GM20431 (cell line): ENCODE measurements at regions not wholly inside any gene's neighbourhood (a gene's known extent, or its start where the extent isn't known, plus 50 kb on each side); places are given as distances from the start of the nearest gene placed in this dataset.

ENCODE experiments used
- in situ Hi-C: fragments of 300-500 bp; cut with MseI, MboI; formaldehyde crosslinking; loops from one replicate; pipeline ENCODE4 v1.15.0; 2020; ENCODE audit warnings: low sequenced_read_pairs; ENCODE audit not compliant: unreplicated experiment

GRCh38 chr2:193679847-193680246, 1485.1 kb upstream of the TMEFF2 start:
- in situ Hi-C loops: no loop called here

GRCh38 chr2:193670478-193670877, 1475.7 kb upstream of the TMEFF2 start:
- in situ Hi-C loops: no loop called here

- in situ Hi-C loops: no loop called here
These were observed 1474.0 kb upstream of the TMEFF2 start for GRCh38 chr2:193668557-193669323.

- in situ Hi-C loops: no loop called here
These were observed 1433.2 kb upstream of the TMEFF2 start for GRCh38 chr2:193627927-193628272.

GRCh38 chr2:193627187-193627926, 1432.6 kb upstream of the TMEFF2 start:
- in situ Hi-C loops: no loop called here

GRCh38 chr2:193608451-193608850, 1413.7 kb upstream of the TMEFF2 start:
- in situ Hi-C loops: no loop called here

GRCh38 chr2:193590831-193591230, 1396.1 kb upstream of the TMEFF2 start:
- in situ Hi-C loops: no loop called here

GRCh38 chr2:193584522-193584938, 1389.8 kb upstream of the TMEFF2 start:
- in situ Hi-C loops: no loop called here

- in situ Hi-C loops: no loop called here
These were observed 1389.1 kb upstream of the TMEFF2 start for GRCh38 chr2:193583638-193584400.

GRCh38 chr2:193581807-193582206, 1387.1 kb upstream of the TMEFF2 start:
- in situ Hi-C loops: no loop called here

- in situ Hi-C loops: no loop called here
These were observed 1385.6 kb upstream of the TMEFF2 start for GRCh38 chr2:193580176-193580950.

- in situ Hi-C loops: no loop called here
These were observed 1372.2 kb upstream of the TMEFF2 start for GRCh38 chr2:193566886-193567285.

GRCh38 chr2:193566276-193566675, 1371.5 kb upstream of the TMEFF2 start:
- in situ Hi-C loops: no loop called here

GRCh38 chr2:193562031-193562430, 1367.3 kb upstream of the TMEFF2 start:
- in situ Hi-C loops: no loop called here

- in situ Hi-C loops: no loop called here
These were observed 1366.3 kb upstream of the TMEFF2 start for GRCh38 chr2:193561054-193561453.

- in situ Hi-C loops: no loop called here
These were observed 1362.2 kb upstream of the TMEFF2 start for GRCh38 chr2:193556766-193557470.

GRCh38 chr2:193549661-193550060, 1354.9 kb upstream of the TMEFF2 start:
- in situ Hi-C loops: no loop called here

GRCh38 chr2:193542762-193543161, 1348.0 kb upstream of the TMEFF2 start:
- in situ Hi-C loops: no loop called here

- in situ Hi-C loops: no loop called here
These were observed 1344.5 kb upstream of the TMEFF2 start for GRCh38 chr2:193539188-193539587.

GRCh38 chr2:193538061-193538460, 1343.3 kb upstream of the TMEFF2 start:
- in situ Hi-C loops: no loop called here
